ENCODE measurements at regions not wholly inside any gene's neighbourhood (a gene's known extent, or its start where the extent isn't known, plus 50 kb on each side); places are given as distances from the start of the nearest gene placed in this dataset.

DNA sequence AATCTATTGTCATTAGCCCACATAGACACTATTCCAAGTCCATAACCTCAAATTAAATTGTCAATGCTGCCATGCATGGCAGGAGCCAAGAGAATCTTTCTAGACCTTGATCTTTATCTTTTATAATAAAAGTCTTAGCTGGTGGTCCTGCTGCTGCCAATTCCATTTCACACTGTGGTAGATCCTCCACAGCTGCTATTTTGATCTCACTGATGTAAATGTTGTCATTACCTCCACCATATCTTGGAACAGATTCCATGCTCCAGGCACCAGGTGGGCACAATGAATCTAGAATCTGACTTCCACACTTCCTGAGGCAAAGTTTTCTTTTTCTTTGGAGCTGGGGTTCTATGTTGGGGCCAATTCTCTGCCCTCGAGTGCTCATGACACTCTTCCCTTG, 161.2 kb downstream of the TMTC3 start:
- Histone ChIP-seq H4K20me1 (ENCODE audit: insufficient read depth, low read length) (no peaks in the 10 kb centered on the region), H3K27ac (ENCODE audit: extremely low read length, insufficient read depth, low read length) (no peak overlapping the region), H3K4me3 (replicated peaks in 1 of 3; ENCODE audit: insufficient read depth in 1 of 3, low read depth in 2 of 3, low read length in 3 of 3) (no peak overlapping the region), H3K27me3 (ENCODE audit: control insufficient read depth in 1 of 2, insufficient read depth in 2 of 2, low read length in 2 of 2) (no peaks in the 10 kb centered on the region), H2AFZ (ENCODE audit: low read length) (no peak overlapping the region), H3K4me1 (ENCODE audit: insufficient read depth, low read length) (peaks cover 25% of the 10 kb centered on the region; the same call in 1 of the 2 replicates), H3K4me2 (ENCODE audit: low read depth, low read length) (no peak overlapping the region), H3K9ac (ENCODE audit: insufficient read depth, low read depth, low read length) (no peak overlapping the region), H3K36me3 (replicated peaks in 1 of 2; ENCODE audit: control insufficient read depth in 1 of 2, insufficient read depth in 2 of 2, low read length in 2 of 2) (no peaks in the 10 kb centered on the region), H3K9me3 (ENCODE audit: low read length) (no peaks in the 10 kb centered on the region), H3K79me2 (ENCODE audit: insufficient read depth, low read length) (no peaks in the 10 kb centered on the region)
- ChIA-PET CTCF (ENCODE audit: low intra/inter-chr PET ratio, low total read pairs) (no interaction called here), POLR2A (no interaction called here)
- intact Hi-C loops (cut with micrococcal nuclease; ENCODE audit: unreplicated experiment), result no loop called here
- ATAC-seq (no peak), DNase-seq (ENCODE audit: low spot score) (no peak), FAIRE-seq (no peak)
- no TSS peak for BruUV-seq (replicated peaks)
- no peak for TF ChIP-seq YEATS2 (CRISPR knock-in tag; IDR thresholded peaks at IDR 0.05; ENCODE audit: borderline replicate concordance)
- TF ChIP-seq SRY (CRISPR knock-in tag; IDR thresholded peaks at IDR 0.05), result no peak
- no peak for TF ChIP-seq ZNF768 (CRISPR knock-in tag; IDR thresholded peaks at IDR 0.05)
- TF ChIP-seq, protein P1, sequence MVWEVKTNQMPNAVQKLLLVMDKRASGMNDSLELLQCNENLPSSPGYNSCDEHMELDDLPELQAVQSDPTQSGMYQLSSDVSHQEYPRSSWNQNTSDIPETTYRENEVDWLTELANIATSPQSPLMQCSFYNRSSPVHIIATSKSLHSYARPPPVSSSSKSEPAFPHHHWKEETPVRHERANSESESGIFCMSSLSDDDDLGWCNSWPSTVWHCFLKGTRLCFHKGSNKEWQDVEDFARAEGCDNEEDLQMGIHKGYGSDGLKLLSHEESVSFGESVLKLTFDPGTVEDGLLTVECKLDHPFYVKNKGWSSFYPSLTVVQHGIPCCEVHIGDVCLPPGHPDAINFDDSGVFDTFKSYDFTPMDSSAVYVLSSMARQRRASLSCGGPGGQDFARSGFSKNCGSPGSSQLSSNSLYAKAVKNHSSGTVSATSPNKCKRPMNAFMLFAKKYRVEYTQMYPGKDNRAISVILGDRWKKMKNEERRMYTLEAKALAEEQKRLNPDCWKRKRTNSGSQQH (CRISPR knock-in tag; IDR thresholded peaks at IDR 0.05; ENCODE audit: low read depth), result no peak
- TF ChIP-seq ZNF678 (CRISPR knock-in tag; IDR thresholded peaks at IDR 0.05), result no peak
- TF ChIP-seq ONECUT2 (CRISPR knock-in tag; IDR thresholded peaks at IDR 0.05), result no peak
- no peak for TF ChIP-seq CHD4 (IDR thresholded peaks at IDR 0.05; ENCODE audit: borderline replicate concordance, low read length)
- TF ChIP-seq, protein P2, sequence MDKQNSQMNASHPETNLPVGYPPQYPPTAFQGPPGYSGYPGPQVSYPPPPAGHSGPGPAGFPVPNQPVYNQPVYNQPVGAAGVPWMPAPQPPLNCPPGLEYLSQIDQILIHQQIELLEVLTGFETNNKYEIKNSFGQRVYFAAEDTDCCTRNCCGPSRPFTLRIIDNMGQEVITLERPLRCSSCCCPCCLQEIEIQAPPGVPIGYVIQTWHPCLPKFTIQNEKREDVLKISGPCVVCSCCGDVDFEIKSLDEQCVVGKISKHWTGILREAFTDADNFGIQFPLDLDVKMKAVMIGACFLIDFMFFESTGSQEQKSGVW (CRISPR knock-in tag; IDR thresholded peaks at IDR 0.05; ENCODE audit: borderline replicate concordance), result no peak
- TF ChIP-seq NR0B2 (CRISPR knock-in tag; IDR thresholded peaks at IDR 0.05), result no peak
- TF ChIP-seq, protein P3, sequence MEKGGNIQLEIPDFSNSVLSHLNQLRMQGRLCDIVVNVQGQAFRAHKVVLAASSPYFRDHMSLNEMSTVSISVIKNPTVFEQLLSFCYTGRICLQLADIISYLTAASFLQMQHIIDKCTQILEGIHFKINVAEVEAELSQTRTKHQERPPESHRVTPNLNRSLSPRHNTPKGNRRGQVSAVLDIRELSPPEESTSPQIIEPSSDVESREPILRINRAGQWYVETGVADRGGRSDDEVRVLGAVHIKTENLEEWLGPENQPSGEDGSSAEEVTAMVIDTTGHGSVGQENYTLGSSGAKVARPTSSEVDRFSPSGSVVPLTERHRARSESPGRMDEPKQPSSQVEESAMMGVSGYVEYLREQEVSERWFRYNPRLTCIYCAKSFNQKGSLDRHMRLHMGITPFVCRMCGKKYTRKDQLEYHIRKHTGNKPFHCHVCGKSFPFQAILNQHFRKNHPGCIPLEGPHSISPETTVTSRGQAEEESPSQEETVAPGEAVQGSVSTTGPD (CRISPR knock-in tag; IDR thresholded peaks at IDR 0.05), result no peak
- TF ChIP-seq RBFOX2 (IDR thresholded peaks at IDR 0.05; ENCODE audit: low read depth, low read length), result no peak
- no peak for TF ChIP-seq ZNF580 (CRISPR knock-in tag; IDR thresholded peaks at IDR 0.05; ENCODE audit: borderline replicate concordance, low read depth)
- no peak for TF ChIP-seq ZNF775 (CRISPR knock-in tag; IDR thresholded peaks at IDR 0.05; ENCODE audit: borderline replicate concordance)
- TF ChIP-seq TEF (CRISPR knock-in tag; IDR thresholded peaks at IDR 0.05), result no peak
- no peak for TF ChIP-seq ZNF549 (CRISPR knock-in tag; IDR thresholded peaks at IDR 0.05)
- TF ChIP-seq ZNF446 (CRISPR knock-in tag; IDR thresholded peaks at IDR 0.05), result no peak
- no peak for TF ChIP-seq TBX3 (IDR thresholded peaks at IDR 0.05; ENCODE audit: borderline replicate concordance)
- TF ChIP-seq KMT2B (CRISPR knock-in tag; IDR thresholded peaks at IDR 0.05), result no peak
- no peak for TF ChIP-seq KDM4B (CRISPR knock-in tag; IDR thresholded peaks at IDR 0.05)
- 5% methylated on average over 1 of the region's 1 CpG for WGBS (ENCODE audit: low lambda C conversion rate)
- in situ Hi-C loops (cut with HindIII; ENCODE audit: extremely low pct_ligation_motif_present, low pct_unique_long_range_greater_than_20kb), result no loop called here
